ENCODE measurements at regions not wholly inside any gene's neighbourhood (a gene's known extent, or its start where the extent isn't known, plus 50 kb on each side); places are given as distances from the start of the nearest gene placed in this dataset.

GRCh38 chr12:65656891-65657351, 167.4 kb upstream of the HMGA2 start:
- no peak overlapping the region for H3K27ac Mint-ChIP-seq (ENCODE audit: low read depth)
- peaks cover 39% of the 10 kb centered on the region for H3K27me3 Mint-ChIP-seq

GRCh38 chr12:65657635-65658034, 166.6 kb upstream of the HMGA2 start:
- Mint-ChIP-seq H3K4me1 (no peaks in the 10 kb centered on the region), H3K9me3 (peaks cover 3% of the 10 kb centered on the region), H3K4me3 (no peak overlapping the region), H3K27ac (ENCODE audit: low read depth) (no peak overlapping the region), H3K27me3 (peaks cover 39% of the 10 kb centered on the region), H3K36me3 (ENCODE audit: insufficient read depth) (no peaks in the 10 kb centered on the region)
- no peak for ATAC-seq (replicated peaks; ENCODE audit: extremely low read depth, poor library complexity, severe bottlenecking)
- no peak for DNase-seq (ENCODE audit: low spot score in 2 of 2)

More at GRCh38 chr12:65656891-65657351, 167.4 kb upstream of the HMGA2 start:
- DNase-seq (ENCODE audit: low spot score in 2 of 2) (no peak), ATAC-seq (replicated peaks; ENCODE audit: extremely low read depth, poor library complexity, severe bottlenecking) (no peak)
- no peaks in the 10 kb centered on the region for H3K36me3 Mint-ChIP-seq (ENCODE audit: insufficient read depth)
- H3K9me3 Mint-ChIP-seq, result peaks cover 3% of the 10 kb centered on the region
- no peak overlapping the region for H3K4me3 Mint-ChIP-seq
- no peaks in the 10 kb centered on the region for H3K4me1 Mint-ChIP-seq

- DNase-seq (ENCODE audit: low spot score in 2 of 2) (no peak), ATAC-seq (replicated peaks; ENCODE audit: extremely low read depth, poor library complexity, severe bottlenecking) (no peak)
- Mint-ChIP-seq H3K9me3 (peaks cover 3% of the 10 kb centered on the region), H3K36me3 (ENCODE audit: insufficient read depth) (no peaks in the 10 kb centered on the region), H3K4me1 (no peaks in the 10 kb centered on the region), H3K4me3 (no peak overlapping the region), H3K27ac (ENCODE audit: low read depth) (no peak overlapping the region), H3K27me3 (peaks cover 35% of the 10 kb centered on the region)
These were observed 165.9 kb upstream of the HMGA2 start for GRCh38 chr12:65658360-65658759.

GRCh38 chr12:65659681-65660080, 164.6 kb upstream of the HMGA2 start:
- Mint-ChIP-seq H3K27ac (ENCODE audit: low read depth) (no peak overlapping the region), H3K4me1 (no peaks in the 10 kb centered on the region), H3K27me3 (peaks cover 38% of the 10 kb centered on the region), H3K36me3 (ENCODE audit: insufficient read depth) (no peaks in the 10 kb centered on the region), H3K9me3 (peaks cover 5% of the 10 kb centered on the region), H3K4me3 (no peak overlapping the region)
- no peak for DNase-seq (ENCODE audit: low spot score in 2 of 2)
- ATAC-seq (replicated peaks; ENCODE audit: extremely low read depth, poor library complexity, severe bottlenecking), result no peak

GRCh38 chr12:65660096-65660495, 164.2 kb upstream of the HMGA2 start:
- no peak for DNase-seq (ENCODE audit: low spot score in 2 of 2)
- Mint-ChIP-seq H3K4me3 (no peak overlapping the region), H3K4me1 (no peaks in the 10 kb centered on the region), H3K27me3 (peaks cover 42% of the 10 kb centered on the region), H3K36me3 (ENCODE audit: insufficient read depth) (peaks cover 2% of the 10 kb centered on the region), H3K27ac (ENCODE audit: low read depth) (no peak overlapping the region), H3K9me3 (peaks cover 9% of the 10 kb centered on the region)
- ATAC-seq (replicated peaks; ENCODE audit: extremely low read depth, poor library complexity, severe bottlenecking), result no peak

DNA sequence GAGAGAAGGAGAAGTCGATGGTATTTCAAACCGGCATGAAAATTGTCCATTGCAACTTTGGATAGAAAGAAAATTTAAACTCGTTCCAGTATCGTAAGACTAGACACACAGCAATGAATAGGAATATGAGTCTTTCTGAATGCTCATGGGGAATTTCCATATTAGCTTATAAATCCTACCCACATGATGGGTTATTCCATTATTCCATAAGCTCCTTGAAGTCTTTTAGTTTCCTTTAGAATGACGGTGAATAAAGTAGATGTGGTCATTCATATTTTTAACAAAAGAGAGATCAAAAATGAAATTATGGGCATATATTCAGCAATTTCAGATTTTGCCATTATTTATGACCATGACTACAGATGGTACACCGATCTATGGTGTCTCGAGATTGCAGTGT, 163.4 kb upstream of the HMGA2 start:
- Mint-ChIP-seq H3K27me3 (peaks cover 43% of the 10 kb centered on the region), H3K4me1 (no peaks in the 10 kb centered on the region), H3K27ac (ENCODE audit: low read depth) (no peak overlapping the region), H3K4me3 (no peak overlapping the region), H3K9me3 (peaks cover 15% of the 10 kb centered on the region), H3K36me3 (ENCODE audit: insufficient read depth) (peaks cover 2% of the 10 kb centered on the region)
- no peak for DNase-seq (ENCODE audit: low spot score in 2 of 2)
- no peak for ATAC-seq (replicated peaks; ENCODE audit: extremely low read depth, poor library complexity, severe bottlenecking)

- H3K27me3 Mint-ChIP-seq, result peaks cover 42% of the 10 kb centered on the region
These were observed 161.7 kb upstream of the HMGA2 start for GRCh38 chr12:65662590-65662989.

DNA sequence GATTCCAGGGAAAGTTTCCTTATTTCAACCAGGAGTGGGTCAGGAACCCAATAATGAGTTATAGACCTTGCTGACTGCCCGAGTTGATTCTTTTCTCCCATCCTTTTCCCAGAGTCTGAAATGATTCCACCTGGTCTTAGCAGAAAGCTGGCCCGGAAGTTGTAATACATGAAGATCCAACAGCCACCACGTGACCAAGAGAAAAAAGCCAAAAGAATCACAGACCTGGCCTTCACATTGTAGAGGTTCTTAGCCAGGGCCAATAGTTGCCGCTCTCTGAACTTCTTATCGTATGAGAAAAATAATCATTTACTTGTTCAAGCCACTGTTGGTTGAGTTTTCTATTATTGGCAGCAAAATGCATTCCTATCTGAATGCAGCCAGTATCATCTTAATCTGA, 161.2 kb upstream of the HMGA2 start:
- Mint-ChIP-seq H3K36me3 (ENCODE audit: insufficient read depth) (peaks cover 2% of the 10 kb centered on the region), H3K4me3 (no peak overlapping the region), H3K27ac (ENCODE audit: low read depth) (no peak overlapping the region), H3K9me3 (peaks cover 15% of the 10 kb centered on the region), H3K27me3 (peaks cover 40% of the 10 kb centered on the region), H3K4me1 (no peaks in the 10 kb centered on the region)
- ATAC-seq (replicated peaks; ENCODE audit: extremely low read depth, poor library complexity, severe bottlenecking) (no peak), DNase-seq (ENCODE audit: low spot score in 2 of 2) (no peak)

More at GRCh38 chr12:65662590-65662989, 161.7 kb upstream of the HMGA2 start:
- Mint-ChIP-seq H3K4me3 (no peak overlapping the region), H3K36me3 (ENCODE audit: insufficient read depth) (peaks cover 2% of the 10 kb centered on the region), H3K4me1 (no peaks in the 10 kb centered on the region), H3K9me3 (peaks cover 15% of the 10 kb centered on the region), H3K27ac (ENCODE audit: low read depth) (no peak overlapping the region)
- DNase-seq (ENCODE audit: low spot score in 2 of 2) (no peak), ATAC-seq (replicated peaks; ENCODE audit: extremely low read depth, poor library complexity, severe bottlenecking) (no peak)

- Mint-ChIP-seq H3K36me3 (ENCODE audit: insufficient read depth) (peaks cover 2% of the 10 kb centered on the region), H3K9me3 (peaks cover 15% of the 10 kb centered on the region), H3K27ac (ENCODE audit: low read depth) (no peak overlapping the region), H3K27me3 (peaks cover 35% of the 10 kb centered on the region), H3K4me1 (no peaks in the 10 kb centered on the region), H3K4me3 (no peak overlapping the region)
- ATAC-seq (replicated peaks; ENCODE audit: extremely low read depth, poor library complexity, severe bottlenecking), result no peak
- no peak for DNase-seq (ENCODE audit: low spot score in 2 of 2)
These were observed 160.6 kb upstream of the HMGA2 start for GRCh38 chr12:65663648-65664047.

DNA sequence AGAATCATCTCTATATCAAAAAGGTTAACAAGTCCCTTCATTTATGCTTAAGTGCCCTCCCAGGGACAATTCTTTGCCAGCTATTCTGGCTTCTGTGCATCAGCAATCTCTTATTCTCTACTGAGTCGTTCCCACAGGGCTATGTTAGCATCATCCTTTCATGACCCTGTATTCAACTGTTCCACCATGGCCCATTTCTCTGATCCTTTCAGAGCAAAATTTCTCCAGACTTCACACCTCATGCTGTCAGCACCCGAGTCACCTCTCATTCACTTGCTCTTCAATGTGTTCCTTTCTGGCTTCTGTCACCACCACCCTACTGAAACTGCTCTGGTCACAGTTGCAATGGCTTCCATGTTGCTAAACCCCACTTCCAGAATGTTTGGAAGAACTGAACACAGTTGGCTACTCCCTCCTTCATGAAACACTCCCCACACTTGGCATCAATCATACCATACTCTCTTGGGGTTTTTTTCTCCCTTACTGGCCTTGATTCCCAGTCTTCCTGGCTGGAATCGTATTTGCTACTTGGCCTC, 159.5 kb upstream of the HMGA2 start:
- no peak overlapping the region for H3K4me3 Mint-ChIP-seq
- H3K27me3 Mint-ChIP-seq, result peaks cover 23% of the 10 kb centered on the region
- H3K4me1 Mint-ChIP-seq, result no peaks in the 10 kb centered on the region
- H3K27ac Mint-ChIP-seq (ENCODE audit: low read depth), result no peak overlapping the region
- no peak for DNase-seq (ENCODE audit: low spot score in 2 of 2)
- peaks cover 12% of the 10 kb centered on the region for H3K9me3 Mint-ChIP-seq
- peaks cover 2% of the 10 kb centered on the region for H3K36me3 Mint-ChIP-seq (ENCODE audit: insufficient read depth)
- no peak for ATAC-seq (replicated peaks; ENCODE audit: extremely low read depth, poor library complexity, severe bottlenecking)

DNA sequence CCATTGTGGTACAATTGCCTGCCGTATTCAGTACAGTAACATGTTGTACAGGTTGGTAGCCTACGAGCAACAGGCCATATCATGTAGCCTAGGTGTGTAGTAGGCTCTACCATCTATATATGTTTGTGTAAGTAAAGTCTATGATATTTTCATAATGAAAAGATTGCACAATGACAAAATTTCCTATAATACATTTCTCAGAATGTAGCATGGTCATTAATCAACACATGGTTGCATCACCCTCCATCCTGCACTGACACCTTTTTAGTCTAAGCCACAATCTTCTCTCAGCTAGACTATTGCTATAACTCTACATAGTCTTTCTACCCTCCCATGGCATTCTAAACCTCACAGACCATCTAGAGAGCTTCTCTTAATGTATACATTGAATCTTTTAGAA, 158.5 kb upstream of the HMGA2 start:
- Mint-ChIP-seq H3K4me3 (no peak overlapping the region), H3K27ac (ENCODE audit: low read depth) (no peak overlapping the region), H3K27me3 (peaks cover 25% of the 10 kb centered on the region), H3K36me3 (ENCODE audit: insufficient read depth) (peaks cover 2% of the 10 kb centered on the region), H3K4me1 (no peaks in the 10 kb centered on the region), H3K9me3 (peaks cover 12% of the 10 kb centered on the region)
- ATAC-seq (replicated peaks; ENCODE audit: extremely low read depth, poor library complexity, severe bottlenecking) (no peak), DNase-seq (ENCODE audit: low spot score in 2 of 2) (no peak)

DNA sequence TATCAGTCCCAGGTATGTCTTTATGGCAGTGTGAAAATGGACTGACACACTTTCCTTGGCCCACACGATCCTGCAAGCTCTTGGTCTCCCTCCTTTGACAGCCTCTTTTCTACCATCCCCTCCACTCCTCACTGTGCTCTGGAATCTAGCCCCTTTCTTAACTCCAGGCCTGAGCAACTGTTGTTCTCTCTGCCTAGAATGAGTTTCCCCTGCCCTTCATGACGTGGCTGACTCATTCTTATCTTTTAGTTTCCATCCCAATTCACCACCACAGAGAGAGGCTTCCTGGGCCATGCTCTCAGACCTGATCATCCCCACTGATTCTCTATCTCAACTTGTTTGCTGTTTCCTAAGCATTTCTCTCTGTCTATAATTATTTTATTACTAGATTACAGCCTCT, 157.4 kb upstream of the HMGA2 start:
- no peaks in the 10 kb centered on the region for H3K4me1 Mint-ChIP-seq
- peaks cover 31% of the 10 kb centered on the region for H3K27me3 Mint-ChIP-seq
- DNase-seq (ENCODE audit: low spot score in 2 of 2) (no peak), ATAC-seq (replicated peaks; ENCODE audit: extremely low read depth, poor library complexity, severe bottlenecking) (no peak)
- peaks cover 12% of the 10 kb centered on the region for H3K9me3 Mint-ChIP-seq
- H3K4me3 Mint-ChIP-seq, result no peak overlapping the region
- H3K27ac Mint-ChIP-seq (ENCODE audit: low read depth), result no peak overlapping the region
- H3K36me3 Mint-ChIP-seq (ENCODE audit: insufficient read depth), result peaks cover 2% of the 10 kb centered on the region

- Mint-ChIP-seq H3K36me3 (ENCODE audit: insufficient read depth) (peaks cover 2% of the 10 kb centered on the region), H3K4me1 (no peaks in the 10 kb centered on the region), H3K27me3 (peaks cover 39% of the 10 kb centered on the region), H3K4me3 (no peak overlapping the region), H3K9me3 (peaks cover 12% of the 10 kb centered on the region), H3K27ac (ENCODE audit: low read depth) (no peak overlapping the region)
- ATAC-seq (replicated peaks; ENCODE audit: extremely low read depth, poor library complexity, severe bottlenecking) (no peak), DNase-seq (ENCODE audit: low spot score in 2 of 2) (no peak)
These were observed 156.4 kb upstream of the HMGA2 start for GRCh38 chr12:65667932-65668331.

Measured in central memory CD8-positive, alpha-beta T cell (primary cell).